Psoas muscle (tissue), 7 donors: ENCODE measurements at regions not wholly inside any gene's neighbourhood (a gene's known extent, or its start where the extent isn't known, plus 50 kb on each side); places are given as distances from the start of the nearest gene placed in this dataset.

Experiments
- ATAC-seq, 4 donors: fragments of 200-7000 bp; cut with Tn5 transposase; one replicate each; pipeline ENCODE4 v1.9.1; 2020; ENCODE audit warnings: moderate library complexity in 3 of 4, mild to moderate bottlenecking in 2 of 4
- DNase-seq, 2 donors: peaks; one replicate each; pipeline ENCODE4 v3.0.0-alpha.2; 2020
- H3K27ac ChIP-seq: fragments of 200-600 bp; one replicate; pipeline ENCODE4 v1.8.0; 2022
- H3K27me3 ChIP-seq, 3 donors: fragments of 200-600 bp in 1 of 3; one replicate each; pipeline versions ENCODE4 v1.6.1 to v1.8.0; 2013 to 2022; ENCODE audit warnings: low read length in 2 of 3, mild to moderate bottlenecking in 2 of 3, moderate library complexity in 1 of 3; ENCODE audit not compliant: insufficient read depth in 3 of 3
- H3K36me3 ChIP-seq, 2 donors: fragments of 200-600 bp in 1 of 2; one replicate each; pipeline versions ENCODE4 v1.6.1 to v1.8.0; 2013 to 2022; ENCODE audit warnings: low read depth in 1 of 2, mild to moderate bottlenecking in 1 of 2, moderate library complexity in 1 of 2; ENCODE audit not compliant: insufficient read depth in 1 of 2
- H3K4me1 ChIP-seq: fragments of 200-600 bp; one replicate; pipeline ENCODE4 v1.8.0; 2022
- H3K4me3 ChIP-seq: fragments of 200-600 bp; one replicate; pipeline ENCODE4 v1.8.0; 2022; ENCODE audit warnings: mild to moderate bottlenecking
- H3K9me3 ChIP-seq: fragments of 200-600 bp; one replicate; pipeline ENCODE4 v1.8.0; 2022
- CTCF ChIP-seq: fragments of 200-600 bp; IDR thresholded peaks from one replicate; pipeline ENCODE4 v1.8.0; 2022; ENCODE audit warnings: antibody characterized with exemption
- WGBS, 3 donors: extraction: QIAGEN DNeasy Blood & Tissue Kit; methylation state at CpG; one replicate each; pipeline versions ENCODE4 v1.1.6 to v1.1.7; 2013; 5-methylcytosine and 5-hydroxymethylcytosine counted together
- intact Hi-C, 2 donors: fragments of 100-400 bp; cut with DNase I; formaldehyde crosslinking; loops; one replicate each; pipeline versions ENCODE4 v1.11.0 to v1.14.2; 2022
- donor health status: healthy with polysubstance abuse.
- donor health status: DM: no; HTN: no; CAD: no; lungs with moderate emphysema.
- donor health status: Bipolar disorder and iron deficiency.
- donor health status: healthy.
- donor health status: DM: yes; HTN: yes; CAD: no.
- donor health status: DM: no; HTN: no; CAD: no.
- donor health status: DM: yes; HTN: yes; CAD: no.

- Histone ChIP-seq H3K27me3 (no peaks in the 10 kb centered on the region), H3K4me3 (no peak overlapping the region), H3K36me3 (no peaks in the 10 kb centered on the region), H3K4me1 (no peaks in the 10 kb centered on the region), H3K9me3 (no peaks in the 10 kb centered on the region), H3K27ac (no peak overlapping the region)
- DNase-seq (no peak), ATAC-seq (no peak)
- intact Hi-C loops: no loop called here
- TF ChIP-seq CTCF: no peak
- 33 to 48% (median 48%) methylated on average over 3 of the region's 3 CpGs for WGBS, 3 donors
These were observed 89.1 kb upstream of the LHCGR start for GRCh38 chr2:48844417-48845155.

- WGBS, 3 donors: 93 to 100% (median 98%) methylated on average over 2 of the region's 2 CpGs
- intact Hi-C loops: no loop called here
These were observed 85.6 kb upstream of the LHCGR start for GRCh38 chr2:48841126-48841525.

GRCh38 chr2:48838029-48838428 is 82.5 kb upstream of the LHCGR start:
- Histone ChIP-seq H3K27me3 (no peaks in the 10 kb centered on the region), H3K9me3 (no peaks in the 10 kb centered on the region), H3K36me3 (no peaks in the 10 kb centered on the region), H3K4me3 (no peak overlapping the region), H3K4me1 (no peaks in the 10 kb centered on the region), H3K27ac (no peak overlapping the region)
- no peak for TF ChIP-seq CTCF
- DNase-seq (no peak), ATAC-seq (no peak)
- intact Hi-C loops: no loop called here
- WGBS, 3 donors: 52 to 58% (median 55%) methylated on average over 2 of the region's 2 CpGs

More at GRCh38 chr2:48841126-48841525, 85.6 kb upstream of the LHCGR start:
- TF ChIP-seq CTCF: no peak
- DNase-seq (no peak), ATAC-seq (no peak)
- H3K36me3 ChIP-seq: no peaks in the 10 kb centered on the region
- H3K4me3 ChIP-seq: no peak overlapping the region
- H3K4me1 ChIP-seq: no peaks in the 10 kb centered on the region
- H3K9me3 ChIP-seq: no peaks in the 10 kb centered on the region
- no peak overlapping the region for H3K27ac ChIP-seq
- H3K27me3 ChIP-seq: no peaks in the 10 kb centered on the region

- intact Hi-C loops: no loop called here
- Histone ChIP-seq H3K36me3 (no peaks in the 10 kb centered on the region), H3K27me3 (no peaks in the 10 kb centered on the region), H3K4me3 (no peak overlapping the region), H3K4me1 (no peaks in the 10 kb centered on the region), H3K27ac (no peak overlapping the region), H3K9me3 (no peaks in the 10 kb centered on the region)
- DNase-seq: no peak
- no peak for TF ChIP-seq CTCF
- ATAC-seq: no peak
These were observed 74.0 kb upstream of the LHCGR start for GRCh38 chr2:48829569-48829968.

GRCh38 chr2:48829036-48829435 is 73.5 kb upstream of the LHCGR start:
- no peaks in the 10 kb centered on the region for H3K27me3 ChIP-seq
- no peak for TF ChIP-seq CTCF
- no peak overlapping the region for H3K4me3 ChIP-seq
- DNase-seq: no peak
- intact Hi-C loops: no loop called here
- H3K9me3 ChIP-seq: no peaks in the 10 kb centered on the region
- no peaks in the 10 kb centered on the region for H3K4me1 ChIP-seq
- H3K36me3 ChIP-seq: no peaks in the 10 kb centered on the region
- no peak overlapping the region for H3K27ac ChIP-seq
- no peak for ATAC-seq
